SU-DHL-6 (cell line): ENCODE measurements at regions not wholly inside any gene's neighbourhood (a gene's known extent, or its start where the extent isn't known, plus 50 kb on each side); places are given as distances from the start of the nearest gene placed in this dataset.

Experiments used
- H2AFZ ChIP-seq: fragments of 200-600 bp; sonication (generic); 2 replicates; pipeline ENCODE4 v1.6.1; 2014; ENCODE audit warnings: low read depth, mild to moderate bottlenecking, moderate library complexity, mixed read lengths, antibody characterized with exemption, low read length; ENCODE audit not compliant: severe bottlenecking
- H3F3A ChIP-seq: fragments of 200-600 bp; shearing (Covaris generic); 2 replicates; pipeline ENCODE4 v1.6.0; 2016; ENCODE audit warnings: antibody characterized with exemption, mild to moderate bottlenecking; ENCODE audit not compliant: insufficient read depth
- H3K27ac ChIP-seq: fragments of 200-600 bp; sonication (generic); 2 replicates; pipeline ENCODE4 v1.5.1; 2016; ENCODE audit warnings: low read depth, mild to moderate bottlenecking, low read length, moderate library complexity, mixed read lengths
- H3K27me3 ChIP-seq: fragments of 200-600 bp; sonication (generic), shearing (Covaris generic); 2 replicates; pipeline ENCODE4 v1.6.0; 2014; ENCODE audit warnings: mild to moderate bottlenecking, low read length
- H3K36me3 ChIP-seq: fragments of 200-600 bp; sonication (generic); 2 replicates; pipeline ENCODE4 v1.6.1; 2014; ENCODE audit warnings: mild to moderate bottlenecking, low read length, mixed read lengths
- H3K4me2 ChIP-seq: fragments of 300-600, 200-600 bp; shearing (Covaris generic), sonication (generic); 2 replicates; pipeline ENCODE4 v1.6.0; 2014; ENCODE audit warnings: low read length, low read depth, mild to moderate bottlenecking; ENCODE audit not compliant: poor library complexity, severe bottlenecking
- H3K4me3 ChIP-seq: fragments of 200-600 bp; sonication (generic); 2 replicates; pipeline ENCODE4 v1.5.1; 2014; ENCODE audit warnings: antibody characterized with exemption, low read length, mild to moderate bottlenecking, mixed read lengths; ENCODE audit not compliant: insufficient read depth, poor library complexity, severe bottlenecking
- H3K79me2 ChIP-seq: fragments of 200-600 bp; sonication (generic); 2 replicates; pipeline ENCODE4 v1.6.1; 2014; ENCODE audit warnings: mild to moderate bottlenecking, low read length, moderate library complexity; ENCODE audit not compliant: insufficient read depth
- H3K9ac ChIP-seq: fragments of 200-600 bp; sonication (generic); 2 replicates; pipeline ENCODE4 v1.7.0; 2014; ENCODE audit warnings: mild to moderate bottlenecking, low read length
- H3K9me2 ChIP-seq: fragments of 200-600 bp; sonication (generic); replicated peaks from 2 replicates; pipeline ENCODE4 v1.6.1; 2014; ENCODE audit warnings: low read length; ENCODE audit not compliant: insufficient read depth
- H3K9me3 ChIP-seq: fragments of 200-600 bp; sonication (generic); 2 replicates; pipeline ENCODE4 v1.6.1; 2014; ENCODE audit warnings: low read length, mixed read lengths; ENCODE audit not compliant: insufficient read depth
- H4K20me1 ChIP-seq: fragments of 200-600 bp; sonication (generic); 2 replicates; pipeline ENCODE4 v1.6.1; 2014; ENCODE audit warnings: low read depth, mild to moderate bottlenecking, antibody characterized with exemption, low read length, moderate library complexity, mixed read lengths
- EZH2phosphoT487 ChIP-seq: fragments of 200-600 bp; sonication (generic), shearing (Covaris generic); conservative IDR thresholded peaks from 2 replicates; pipeline ENCODE4 v1.6.1; 2018; ENCODE audit warnings: mild to moderate bottlenecking, antibody characterized with exemption, low read length, moderate library complexity, mixed read lengths
- TF ChIP-seq, protein P1 (sequence below): fragments of 200-600 bp; sonication (generic); IDR thresholded peaks from one replicate; pipeline ENCODE4 v1.5.1; 2017; ENCODE audit warnings: antibody characterized with exemption, mild to moderate bottlenecking, low read length, moderate library complexity; ENCODE audit not compliant: insufficient read depth, poor library complexity, severe bottlenecking

DNA sequence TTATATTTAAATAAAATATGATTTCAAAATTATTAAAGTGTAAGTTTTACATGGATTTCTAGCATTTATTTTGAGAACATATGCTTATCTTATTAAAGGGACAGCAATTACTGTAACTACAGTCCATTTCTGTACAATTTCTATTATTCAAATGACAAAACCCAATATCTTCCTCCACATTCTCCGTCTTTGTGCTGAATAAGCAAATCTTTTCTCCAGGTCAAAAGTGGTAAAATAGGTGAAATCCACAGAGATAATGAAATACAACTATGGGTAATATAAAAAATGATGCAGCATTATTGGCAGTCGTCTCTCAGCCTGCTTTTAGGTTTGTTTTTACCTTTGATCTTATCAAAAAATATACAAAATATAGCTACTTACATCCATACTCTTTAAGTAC, 79.4 kb upstream of the OTX2 start:
- TF ChIP-seq, protein P1, sequence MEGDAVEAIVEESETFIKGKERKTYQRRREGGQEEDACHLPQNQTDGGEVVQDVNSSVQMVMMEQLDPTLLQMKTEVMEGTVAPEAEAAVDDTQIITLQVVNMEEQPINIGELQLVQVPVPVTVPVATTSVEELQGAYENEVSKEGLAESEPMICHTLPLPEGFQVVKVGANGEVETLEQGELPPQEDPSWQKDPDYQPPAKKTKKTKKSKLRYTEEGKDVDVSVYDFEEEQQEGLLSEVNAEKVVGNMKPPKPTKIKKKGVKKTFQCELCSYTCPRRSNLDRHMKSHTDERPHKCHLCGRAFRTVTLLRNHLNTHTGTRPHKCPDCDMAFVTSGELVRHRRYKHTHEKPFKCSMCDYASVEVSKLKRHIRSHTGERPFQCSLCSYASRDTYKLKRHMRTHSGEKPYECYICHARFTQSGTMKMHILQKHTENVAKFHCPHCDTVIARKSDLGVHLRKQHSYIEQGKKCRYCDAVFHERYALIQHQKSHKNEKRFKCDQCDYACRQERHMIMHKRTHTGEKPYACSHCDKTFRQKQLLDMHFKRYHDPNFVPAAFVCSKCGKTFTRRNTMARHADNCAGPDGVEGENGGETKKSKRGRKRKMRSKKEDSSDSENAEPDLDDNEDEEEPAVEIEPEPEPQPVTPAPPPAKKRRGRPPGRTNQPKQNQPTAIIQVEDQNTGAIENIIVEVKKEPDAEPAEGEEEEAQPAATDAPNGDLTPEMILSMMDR: no peak
- TF ChIP-seq EZH2phosphoT487: no peak
- H3K27me3 ChIP-seq: no peaks in the 10 kb centered on the region

DNA sequence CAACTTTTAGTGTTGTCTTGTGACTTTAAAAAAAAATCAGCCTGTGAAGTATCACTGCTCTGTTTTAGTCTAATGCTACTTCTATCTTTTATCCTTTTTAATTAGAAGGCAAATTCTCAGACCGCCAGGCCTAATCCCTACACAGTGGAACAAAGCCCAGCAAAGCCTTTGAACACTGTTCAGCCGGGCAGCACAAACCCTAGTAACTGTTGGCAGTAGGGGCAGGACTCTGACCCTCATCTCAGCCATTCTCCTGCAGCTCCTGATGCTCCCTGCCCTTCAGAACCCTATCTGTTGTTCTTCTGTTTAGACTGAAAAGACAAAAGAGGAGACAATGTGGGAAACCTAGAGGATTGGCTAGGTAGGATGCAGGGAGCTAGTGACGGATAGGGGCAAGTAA, 78.0 kb upstream of the OTX2 start:
- no peaks in the 10 kb centered on the region for H3K9me3 ChIP-seq
- no peaks in the 10 kb centered on the region for H3F3A ChIP-seq
- H3K79me2 ChIP-seq: no peaks in the 10 kb centered on the region
- no peak overlapping the region for H3K9ac ChIP-seq
- no peaks in the 10 kb centered on the region for H3K36me3 ChIP-seq
- H3K4me3 ChIP-seq: no peak overlapping the region
- H4K20me1 ChIP-seq: no peaks in the 10 kb centered on the region
- no peak overlapping the region for H2AFZ ChIP-seq
- no peaks in the 10 kb centered on the region for H3K27me3 ChIP-seq
- TF ChIP-seq EZH2phosphoT487: no peak
- TF ChIP-seq, protein P1: no peak
- H3K27ac ChIP-seq: no peak overlapping the region
- no peak overlapping the region for H3K4me2 ChIP-seq
- no peaks in the 10 kb centered on the region for H3K9me2 ChIP-seq

More for the DNA sequence above, 79.4 kb upstream of the OTX2 start:
- H3K4me3 ChIP-seq: no peak overlapping the region
- H2AFZ ChIP-seq: no peak overlapping the region
- H3K9me3 ChIP-seq: no peaks in the 10 kb centered on the region
- no peaks in the 10 kb centered on the region for H4K20me1 ChIP-seq
- H3K27ac ChIP-seq: no peak overlapping the region
- no peak overlapping the region for H3K4me2 ChIP-seq
- no peaks in the 10 kb centered on the region for H3K79me2 ChIP-seq
- H3K9ac ChIP-seq: no peak overlapping the region
- H3F3A ChIP-seq: no peaks in the 10 kb centered on the region
- H3K36me3 ChIP-seq: no peaks in the 10 kb centered on the region
- H3K9me2 ChIP-seq: no peaks in the 10 kb centered on the region

GRCh38 chr14:56887216-56887615, 76.9 kb upstream of the OTX2 start:
- Histone ChIP-seq H3K9ac (no peak overlapping the region), H3K9me3 (no peaks in the 10 kb centered on the region), H3K4me2 (no peak overlapping the region), H3F3A (no peaks in the 10 kb centered on the region), H3K9me2 (no peaks in the 10 kb centered on the region), H3K79me2 (no peaks in the 10 kb centered on the region), H3K27ac (no peak overlapping the region), H3K27me3 (no peaks in the 10 kb centered on the region), H2AFZ (no peak overlapping the region), H3K36me3 (no peaks in the 10 kb centered on the region), H4K20me1 (no peaks in the 10 kb centered on the region), H3K4me3 (no peak overlapping the region)
- no peak for TF ChIP-seq EZH2phosphoT487
- TF ChIP-seq, protein P1: no peak
